ENCODE measurements at regions not wholly inside any gene's neighbourhood (a gene's known extent, or its start where the extent isn't known, plus 50 kb on each side); places are given as distances from the start of the nearest gene placed in this dataset.

- BruUV-seq (replicated peaks): no TSS peak
- CTCF ChIA-PET (ENCODE audit: low intra/inter-chr PET ratio, low total read pairs): no interaction called here
These were observed 74.8 kb upstream of the RMST start for GRCh38 chr12:97387844-97388243.

More at GRCh38 chr12:97387844-97388243, 74.8 kb upstream of the RMST start:
- Histone ChIP-seq H3K4me2 (ENCODE audit: low read depth, low read length) (no peak overlapping the region), H3K4me3 (replicated peaks in 1 of 3; ENCODE audit: insufficient read depth in 1 of 3, low read depth in 2 of 3, low read length in 3 of 3) (no peak overlapping the region), H4K20me1 (ENCODE audit: insufficient read depth, low read length) (no peaks in the 10 kb centered on the region), H3K36me3 (replicated peaks in 1 of 2; ENCODE audit: control insufficient read depth in 1 of 2, insufficient read depth in 2 of 2, low read length in 2 of 2) (no peaks in the 10 kb centered on the region), H3K27ac (ENCODE audit: extremely low read length, insufficient read depth, low read length) (no peak overlapping the region), H3K9ac (ENCODE audit: insufficient read depth, low read depth, low read length) (no peak overlapping the region), H3K27me3 (ENCODE audit: control insufficient read depth in 1 of 2, insufficient read depth in 2 of 2, low read length in 2 of 2) (no peaks in the 10 kb centered on the region), H2AFZ (ENCODE audit: low read length) (no peak overlapping the region), H3K79me2 (ENCODE audit: insufficient read depth, low read length) (no peaks in the 10 kb centered on the region), H3K9me3 (ENCODE audit: low read length) (no peaks in the 10 kb centered on the region), H3K4me1 (ENCODE audit: insufficient read depth, low read length) (no peaks in the 10 kb centered on the region)
- TF ChIP-seq PITX1 (CRISPR knock-in tag; IDR thresholded peaks at IDR 0.05): no peak
- no peak for TF ChIP-seq TARDBP (CRISPR knock-in tag; IDR thresholded peaks at IDR 0.05)
- no peak for TF ChIP-seq ISL2 (CRISPR knock-in tag; IDR thresholded peaks at IDR 0.05)
- TF ChIP-seq PHF21A (CRISPR knock-in tag; IDR thresholded peaks at IDR 0.05): no peak
- no peak for TF ChIP-seq AFF4 (CRISPR knock-in tag; IDR thresholded peaks at IDR 0.05)
- TF ChIP-seq U2AF2 (IDR thresholded peaks at IDR 0.05; ENCODE audit: low read depth, low read length): no peak
- TF ChIP-seq ZSCAN12 (CRISPR knock-in tag; IDR thresholded peaks at IDR 0.05): no peak
- TF ChIP-seq MAFK (conservative IDR thresholded peaks at IDR 0.05 in 1 of 2, IDR thresholded peaks at IDR 0.05 in 1 of 2; ENCODE audit: low read length in 2 of 2): no peak
- no peak for TF ChIP-seq ZKSCAN8 (CRISPR knock-in tag; IDR thresholded peaks at IDR 0.05; ENCODE audit: borderline replicate concordance)
- no peak for TF ChIP-seq TP53 (CRISPR knock-in tag; conservative IDR thresholded peaks at IDR 0.05)
- no peak for TF ChIP-seq SUZ12 (IDR thresholded peaks at IDR 0.05; ENCODE audit: low read depth, low read length)
- 0% methylated on average over 2 of the region's 2 CpGs for WGBS (ENCODE audit: low lambda C conversion rate)
- in situ Hi-C loops (cut with HindIII; ENCODE audit: extremely low pct_ligation_motif_present, low pct_unique_long_range_greater_than_20kb): no loop called here
- POLR2A ChIA-PET: no interaction called here
- FAIRE-seq (no peak), DNase-seq (ENCODE audit: low spot score) (no peak), ATAC-seq (no peak)
- intact Hi-C loops (cut with micrococcal nuclease; ENCODE audit: unreplicated experiment): no loop called here
